ENCODE measurements at regions not wholly inside any gene's neighbourhood (a gene's known extent, or its start where the extent isn't known, plus 50 kb on each side); places are given as distances from the start of the nearest gene placed in this dataset.

DNA sequence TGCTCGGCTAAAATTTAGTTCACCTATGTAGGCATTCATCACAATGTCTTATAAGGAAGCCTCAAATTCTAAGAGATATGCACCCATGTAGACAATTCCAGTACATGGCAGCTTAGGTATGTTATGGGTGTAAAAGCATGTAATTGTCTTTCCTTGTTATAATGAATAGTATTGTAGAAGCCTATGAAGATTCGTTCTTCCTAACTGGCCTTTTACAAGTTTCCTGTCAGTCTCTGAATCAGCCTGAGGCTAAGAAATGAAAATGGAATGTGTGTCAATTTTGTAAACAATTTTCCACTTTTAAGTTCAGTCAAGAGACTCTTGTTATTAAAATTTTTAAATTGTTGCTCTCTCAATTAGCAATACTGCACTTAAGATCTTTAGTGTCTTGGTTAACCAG is 189.9 kb upstream of the GALNT5 start:
- H3K27ac Mint-ChIP-seq, result no peak overlapping the region
- no peak overlapping the region for H3K4me3 Mint-ChIP-seq (ENCODE audit: low read depth)
- H3K9me3 Mint-ChIP-seq, result no peaks in the 10 kb centered on the region
- H3K27me3 Mint-ChIP-seq (ENCODE audit: low read depth), result peaks cover 3% of the 10 kb centered on the region
- no peaks in the 10 kb centered on the region for H3K4me1 Mint-ChIP-seq (ENCODE audit: low read depth)
- H3K36me3 Mint-ChIP-seq (ENCODE audit: low read depth), result no peaks in the 10 kb centered on the region
- intact Hi-C loops (cut with micrococcal nuclease), result no loop called here
- no peak for DNase-seq (ENCODE audit: low spot score)

DNA sequence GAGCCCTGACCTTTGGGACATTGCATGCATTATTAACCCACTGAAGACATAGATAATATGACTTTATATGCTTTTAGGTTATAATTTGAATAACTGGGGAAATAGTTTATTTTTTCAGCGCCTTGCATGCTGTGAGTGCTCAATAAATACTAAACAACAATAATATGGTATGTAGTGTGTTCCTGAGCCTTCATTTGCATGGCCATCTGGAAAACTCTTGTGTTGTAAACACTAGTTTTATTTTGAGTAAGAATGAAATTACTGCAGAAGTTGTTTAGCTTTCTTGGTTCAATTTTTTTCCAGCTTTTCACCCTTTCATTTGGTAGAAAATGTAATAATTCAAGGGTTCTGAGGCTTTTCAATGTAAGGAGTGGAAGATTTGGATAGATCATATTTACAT is 189.3 kb upstream of the GALNT5 start:
- intact Hi-C loops (cut with micrococcal nuclease), result no loop called here
- Mint-ChIP-seq H3K27me3 (ENCODE audit: low read depth) (peaks cover 3% of the 10 kb centered on the region), H3K36me3 (ENCODE audit: low read depth) (no peaks in the 10 kb centered on the region), H3K9me3 (no peaks in the 10 kb centered on the region), H3K27ac (no peak overlapping the region), H3K4me3 (ENCODE audit: low read depth) (no peak overlapping the region), H3K4me1 (ENCODE audit: low read depth) (no peaks in the 10 kb centered on the region)
- no peak for DNase-seq (ENCODE audit: low spot score)

DNA sequence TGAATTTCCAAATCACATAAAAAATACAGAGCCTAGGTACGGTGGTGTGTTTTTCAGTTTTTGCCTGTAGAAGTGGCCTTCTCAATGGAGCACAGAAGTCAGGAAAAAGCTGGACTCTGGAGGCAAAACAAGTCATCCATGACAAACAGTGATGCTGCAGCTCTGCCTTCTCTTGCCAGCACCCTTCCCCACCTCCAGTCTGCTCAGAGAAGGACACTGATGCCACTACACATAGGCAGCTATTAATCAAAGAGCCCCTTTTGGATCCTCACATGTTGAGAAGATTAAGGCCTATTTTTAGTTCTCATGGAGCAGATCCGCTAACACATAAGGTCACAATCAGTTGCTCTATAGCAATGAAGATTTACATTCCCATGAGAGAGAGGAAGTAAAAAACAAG is 181.6 kb upstream of the GALNT5 start:
- intact Hi-C loops (cut with micrococcal nuclease), result no loop called here
- H3K27me3 Mint-ChIP-seq (ENCODE audit: low read depth), result no peaks in the 10 kb centered on the region
- no peaks in the 10 kb centered on the region for H3K36me3 Mint-ChIP-seq (ENCODE audit: low read depth)
- DNase-seq (ENCODE audit: low spot score), result no peak
- H3K4me1 Mint-ChIP-seq (ENCODE audit: low read depth), result no peaks in the 10 kb centered on the region
- no peak overlapping the region for H3K27ac Mint-ChIP-seq
- no peaks in the 10 kb centered on the region for H3K9me3 Mint-ChIP-seq
- H3K4me3 Mint-ChIP-seq (ENCODE audit: low read depth), result no peak overlapping the region

DNA sequence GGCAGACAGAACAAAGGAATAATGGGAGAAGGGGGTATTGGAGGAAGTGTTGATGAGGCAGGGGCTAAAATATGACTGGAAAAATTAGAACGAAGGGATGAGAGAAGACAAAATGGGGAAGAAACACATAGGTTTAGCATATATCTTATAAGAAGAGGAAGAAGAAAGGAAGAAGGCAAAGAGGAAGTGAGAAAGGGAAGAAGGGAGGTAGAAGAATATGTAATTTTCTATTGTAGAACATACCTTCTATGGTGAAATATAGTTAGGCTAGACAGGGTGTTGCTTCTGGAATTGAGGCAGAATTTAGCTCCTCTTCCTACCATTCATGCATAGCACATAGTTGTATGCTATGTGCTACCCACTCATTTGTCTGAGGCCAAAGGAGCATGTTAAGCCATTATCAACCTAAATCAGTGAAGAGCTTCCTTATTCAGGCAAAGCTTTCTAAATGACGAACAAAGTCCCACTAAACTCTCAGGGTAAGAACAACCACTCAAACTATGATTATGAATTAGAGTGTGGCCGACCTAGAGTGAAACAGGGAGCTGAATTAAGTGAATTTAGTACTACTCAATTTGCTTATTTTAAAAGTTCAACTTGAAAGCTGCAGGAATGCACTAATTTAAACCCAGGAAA is 180.9 kb upstream of the GALNT5 start:
- Mint-ChIP-seq H3K27me3 (ENCODE audit: low read depth) (no peaks in the 10 kb centered on the region), H3K4me1 (ENCODE audit: low read depth) (no peaks in the 10 kb centered on the region), H3K9me3 (no peaks in the 10 kb centered on the region), H3K27ac (no peak overlapping the region), H3K36me3 (ENCODE audit: low read depth) (no peaks in the 10 kb centered on the region), H3K4me3 (ENCODE audit: low read depth) (no peak overlapping the region)
- no peak for DNase-seq (ENCODE audit: low spot score)
- intact Hi-C loops (cut with micrococcal nuclease), result no loop called here

DNA sequence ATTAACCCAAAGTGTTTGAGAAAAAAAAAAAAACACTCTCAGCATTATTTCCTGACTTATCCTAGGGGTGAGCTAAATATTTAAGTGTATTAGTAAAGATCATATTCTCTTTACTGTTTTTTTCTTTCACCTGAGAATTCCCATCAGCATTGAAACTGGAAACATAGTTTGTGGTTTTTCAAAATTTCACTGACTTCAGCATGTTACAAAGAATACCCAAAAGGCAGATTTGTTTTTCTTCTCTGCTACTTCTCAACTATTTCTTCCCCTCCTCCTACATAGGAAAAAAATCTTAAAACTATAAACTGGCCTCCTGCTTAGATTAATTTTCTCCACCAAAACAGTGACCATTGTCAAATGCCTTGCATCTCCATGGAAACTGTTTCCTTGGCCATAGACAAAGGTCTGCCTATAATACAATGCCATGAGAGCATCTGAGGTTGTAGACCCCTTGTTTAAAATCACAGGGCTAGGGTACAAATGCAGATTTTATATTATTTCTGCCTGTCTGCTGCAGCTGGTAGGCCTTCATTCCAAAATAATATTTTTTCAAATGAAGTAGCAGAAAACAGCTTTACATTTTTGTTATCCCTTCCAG is 179.7 kb upstream of the GALNT5 start:
- DNase-seq (ENCODE audit: low spot score), result no peak
- Mint-ChIP-seq H3K4me1 (ENCODE audit: low read depth) (no peaks in the 10 kb centered on the region), H3K27ac (no peak overlapping the region), H3K36me3 (ENCODE audit: low read depth) (no peaks in the 10 kb centered on the region), H3K27me3 (ENCODE audit: low read depth) (no peaks in the 10 kb centered on the region), H3K9me3 (no peaks in the 10 kb centered on the region), H3K4me3 (ENCODE audit: low read depth) (no peak overlapping the region)
- intact Hi-C loops (cut with micrococcal nuclease), result no loop called here

DNA sequence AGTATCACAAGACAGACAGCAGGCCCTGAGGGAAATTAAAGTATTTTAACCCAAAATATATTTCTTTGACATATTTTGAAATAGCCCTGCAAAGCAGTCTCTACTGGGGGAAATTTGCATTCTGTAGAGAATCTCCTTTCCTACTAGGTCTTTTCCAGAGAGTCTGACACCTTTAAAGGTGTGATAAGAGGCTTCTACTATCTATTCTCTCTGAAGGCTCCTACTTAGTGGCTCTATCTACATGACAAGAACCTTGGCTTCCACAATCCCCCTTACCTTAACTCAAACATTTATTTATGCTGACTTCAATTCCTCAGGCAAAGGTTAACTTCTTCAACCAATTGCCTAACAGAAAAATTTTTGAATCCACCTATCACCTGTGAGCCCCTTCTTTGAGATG is 174.6 kb upstream of the GALNT5 start:
- Mint-ChIP-seq H3K27me3 (ENCODE audit: low read depth) (no peaks in the 10 kb centered on the region), H3K4me3 (ENCODE audit: low read depth) (no peak overlapping the region)

DNA sequence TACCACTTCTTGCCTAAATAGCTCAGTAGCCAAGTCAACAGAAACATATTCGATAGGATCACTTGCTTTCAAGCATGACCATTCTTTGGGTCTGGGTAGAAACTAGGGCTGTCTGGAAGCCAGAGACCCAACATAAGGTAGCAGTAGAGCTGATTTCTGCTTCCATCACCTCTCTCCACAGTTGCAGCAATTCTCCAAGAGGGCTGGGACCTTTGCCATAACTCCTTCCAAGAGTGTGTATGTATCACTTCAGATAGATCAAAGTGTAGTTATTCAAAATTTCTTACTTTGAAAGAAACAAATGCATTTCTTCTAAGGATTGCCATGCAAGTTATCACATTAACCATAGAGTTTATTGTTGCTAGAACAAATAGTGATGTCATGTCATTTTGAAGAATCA is 172.0 kb upstream of the GALNT5 start:
- H3K9me3 Mint-ChIP-seq, result no peaks in the 10 kb centered on the region
- no peaks in the 10 kb centered on the region for H3K27me3 Mint-ChIP-seq (ENCODE audit: low read depth)
- H3K4me3 Mint-ChIP-seq (ENCODE audit: low read depth), result no peak overlapping the region
- no peaks in the 10 kb centered on the region for H3K4me1 Mint-ChIP-seq (ENCODE audit: low read depth)
- no peaks in the 10 kb centered on the region for H3K36me3 Mint-ChIP-seq (ENCODE audit: low read depth)
- intact Hi-C loops (cut with micrococcal nuclease), result no loop called here
- no peak for DNase-seq (ENCODE audit: low spot score)
- no peak overlapping the region for H3K27ac Mint-ChIP-seq

More for the DNA sequence above, 174.6 kb upstream of the GALNT5 start:
- Mint-ChIP-seq H3K36me3 (ENCODE audit: low read depth) (no peaks in the 10 kb centered on the region), H3K4me1 (ENCODE audit: low read depth) (no peaks in the 10 kb centered on the region), H3K27ac (no peak overlapping the region), H3K9me3 (no peaks in the 10 kb centered on the region)
- DNase-seq (ENCODE audit: low spot score), result no peak
- intact Hi-C loops (cut with micrococcal nuclease), result no loop called here

DNA sequence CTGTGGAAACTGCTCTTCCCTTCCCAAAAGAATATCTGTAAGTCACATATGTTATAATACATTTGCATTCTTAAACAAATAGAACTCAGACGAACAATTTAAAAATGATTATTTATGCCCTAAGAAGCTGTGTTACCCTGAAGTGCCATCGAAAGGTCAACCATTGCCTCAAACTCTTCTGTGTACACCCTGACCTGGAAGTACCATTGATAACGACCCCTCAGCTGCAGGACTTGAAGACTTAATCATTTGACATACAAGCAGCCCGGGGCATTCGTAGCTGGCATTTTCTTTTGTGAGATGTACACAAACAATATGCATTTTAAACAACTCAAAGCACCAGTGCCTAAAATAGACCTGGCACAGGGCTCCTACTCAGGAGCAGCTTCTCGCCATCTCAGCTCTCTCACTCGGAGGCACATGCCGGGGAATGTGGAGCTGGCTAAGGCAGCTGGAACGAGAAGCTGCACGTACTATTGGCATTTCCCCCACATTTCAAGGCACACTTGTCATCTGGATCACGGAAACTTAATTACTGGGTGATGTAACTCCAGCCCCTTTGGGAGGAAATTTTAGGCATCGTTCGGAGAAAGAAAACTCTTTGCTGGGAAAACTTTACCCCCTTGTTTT is 170.0 kb upstream of the GALNT5 start:
- H3K36me3 Mint-ChIP-seq (ENCODE audit: low read depth), result no peaks in the 10 kb centered on the region

DNA sequence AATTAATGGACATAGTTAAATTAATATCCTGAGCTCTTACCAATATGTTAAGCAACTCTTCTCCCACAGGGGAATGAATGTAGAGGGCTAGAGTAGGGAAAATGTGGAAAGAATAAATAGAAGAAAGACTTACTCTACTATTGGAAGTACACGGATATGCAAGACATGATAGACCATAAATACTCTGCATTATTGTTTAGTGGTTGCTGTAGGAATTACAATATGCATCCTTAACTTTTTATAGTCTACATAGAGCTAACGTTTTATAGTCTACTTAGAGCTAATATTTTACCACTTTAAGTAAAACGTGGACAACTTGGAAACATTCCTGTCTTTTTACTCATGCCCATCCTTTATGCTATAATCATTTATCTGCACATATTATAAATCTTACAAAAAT is 163.8 kb upstream of the GALNT5 start:
- Mint-ChIP-seq H3K4me1 (ENCODE audit: low read depth) (no peaks in the 10 kb centered on the region), H3K4me3 (ENCODE audit: low read depth) (no peak overlapping the region), H3K27ac (no peak overlapping the region), H3K9me3 (no peaks in the 10 kb centered on the region), H3K27me3 (ENCODE audit: low read depth) (no peaks in the 10 kb centered on the region), H3K36me3 (ENCODE audit: low read depth) (no peaks in the 10 kb centered on the region)
- intact Hi-C loops (cut with micrococcal nuclease), result no loop called here
- DNase-seq (ENCODE audit: low spot score), result no peak

More for the DNA sequence above, 170.0 kb upstream of the GALNT5 start:
- H3K4me1 Mint-ChIP-seq (ENCODE audit: low read depth), result no peaks in the 10 kb centered on the region
- intact Hi-C loops (cut with micrococcal nuclease), result no loop called here
- no peak overlapping the region for H3K4me3 Mint-ChIP-seq (ENCODE audit: low read depth)
- H3K27ac Mint-ChIP-seq, result no peak overlapping the region
- H3K27me3 Mint-ChIP-seq (ENCODE audit: low read depth), result no peaks in the 10 kb centered on the region
- no peaks in the 10 kb centered on the region for H3K9me3 Mint-ChIP-seq
- DNase-seq (ENCODE audit: low spot score), result no peak

DNA sequence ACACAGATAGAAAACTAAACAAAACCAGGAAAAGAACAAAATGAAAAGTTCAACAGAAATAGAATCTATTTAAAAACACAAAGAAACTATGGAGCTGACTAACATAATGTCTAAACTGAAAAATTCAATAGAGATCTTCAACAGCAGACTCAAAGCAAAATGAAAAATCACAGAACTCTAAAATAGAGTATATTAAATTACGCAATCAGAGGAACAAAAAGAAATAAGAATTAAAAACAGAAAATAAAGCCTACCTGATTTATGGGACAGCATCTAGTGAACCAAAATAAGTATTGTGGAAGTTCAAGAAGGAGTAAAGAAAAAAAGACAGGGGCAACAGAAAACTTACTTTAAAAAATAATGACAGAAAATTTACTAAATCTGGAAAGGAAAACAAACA is 152.1 kb upstream of the GALNT5 start:
- Mint-ChIP-seq H3K36me3 (ENCODE audit: low read depth) (no peaks in the 10 kb centered on the region), H3K27me3 (ENCODE audit: low read depth) (no peaks in the 10 kb centered on the region), H3K27ac (no peak overlapping the region), H3K4me3 (ENCODE audit: low read depth) (no peak overlapping the region), H3K9me3 (no peaks in the 10 kb centered on the region), H3K4me1 (ENCODE audit: low read depth) (no peaks in the 10 kb centered on the region)
- no peak for DNase-seq (ENCODE audit: low spot score)
- intact Hi-C loops (cut with micrococcal nuclease), result no loop called here

DNA sequence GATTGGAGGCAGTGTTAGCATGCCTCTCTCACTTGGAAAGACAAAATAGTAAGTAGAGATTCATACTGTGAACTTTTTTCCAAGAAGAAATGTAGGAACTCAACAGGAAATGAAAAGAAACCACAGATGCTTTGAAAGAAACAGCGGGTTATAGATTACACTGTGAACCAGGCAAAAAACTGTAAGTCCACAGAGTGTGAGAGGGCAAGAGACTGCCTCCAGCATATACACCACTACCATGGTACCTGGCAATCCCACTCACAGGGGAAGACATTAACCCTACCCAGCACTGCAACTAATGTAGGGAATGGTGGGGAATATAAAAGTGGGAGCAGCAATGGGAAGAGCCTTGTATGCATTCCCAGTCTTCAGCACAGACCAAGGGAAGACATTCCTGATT is 150.6 kb upstream of the GALNT5 start:
- DNase-seq (ENCODE audit: low spot score), result no peak
- H3K27me3 Mint-ChIP-seq (ENCODE audit: low read depth), result no peaks in the 10 kb centered on the region
- no peak overlapping the region for H3K4me3 Mint-ChIP-seq (ENCODE audit: low read depth)
- intact Hi-C loops (cut with micrococcal nuclease), result no loop called here
- no peaks in the 10 kb centered on the region for H3K4me1 Mint-ChIP-seq (ENCODE audit: low read depth)
- no peak overlapping the region for H3K27ac Mint-ChIP-seq
- no peaks in the 10 kb centered on the region for H3K9me3 Mint-ChIP-seq
- H3K36me3 Mint-ChIP-seq (ENCODE audit: low read depth), result no peaks in the 10 kb centered on the region

DNA sequence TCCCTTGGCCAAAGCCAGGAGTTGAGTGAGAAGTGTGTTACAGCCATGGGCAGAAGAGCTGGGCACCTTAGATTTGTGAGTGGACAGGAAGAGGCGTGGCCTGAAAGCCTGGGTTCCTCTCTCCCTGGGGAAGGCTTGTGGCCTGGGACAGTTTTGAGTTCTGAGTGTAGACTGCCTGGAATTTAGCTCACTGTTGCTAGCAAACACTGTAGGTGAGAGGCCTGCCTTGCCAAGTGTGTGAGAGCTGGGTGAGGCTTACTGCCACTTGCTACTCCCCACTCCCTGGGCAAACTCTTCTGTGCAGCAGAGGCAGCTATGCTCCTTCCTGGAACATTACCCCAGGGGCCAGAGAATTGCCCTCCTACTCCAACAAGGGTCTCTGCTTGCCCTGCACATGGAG is 150.0 kb upstream of the GALNT5 start:
- intact Hi-C loops (cut with micrococcal nuclease), result no loop called here
- H3K27ac Mint-ChIP-seq, result no peak overlapping the region

DNA sequence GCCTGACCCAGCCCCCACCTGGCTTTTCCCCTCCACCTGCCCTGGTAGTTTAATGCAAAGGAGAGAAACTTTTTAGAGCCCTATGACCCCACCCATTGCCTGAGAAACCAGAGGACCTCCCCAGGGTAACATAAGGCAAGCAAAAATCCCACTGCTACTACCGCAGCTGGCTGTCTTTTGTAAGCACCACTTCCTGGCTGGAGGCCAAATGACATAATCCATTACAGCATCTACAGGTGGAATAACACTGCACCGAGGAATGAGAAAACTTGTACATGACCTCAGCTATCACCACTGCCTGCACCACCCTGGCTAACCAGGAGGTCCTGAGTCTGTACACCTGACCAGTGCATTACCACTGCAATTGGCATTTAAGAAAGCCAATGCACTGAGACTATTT is 149.6 kb upstream of the GALNT5 start:
- Mint-ChIP-seq H3K4me3 (ENCODE audit: low read depth) (no peak overlapping the region), H3K27ac (no peak overlapping the region), H3K4me1 (ENCODE audit: low read depth) (no peaks in the 10 kb centered on the region)

More for the DNA sequence above, 150.0 kb upstream of the GALNT5 start:
- no peaks in the 10 kb centered on the region for H3K36me3 Mint-ChIP-seq (ENCODE audit: low read depth)
- no peaks in the 10 kb centered on the region for H3K4me1 Mint-ChIP-seq (ENCODE audit: low read depth)
- no peaks in the 10 kb centered on the region for H3K9me3 Mint-ChIP-seq
- DNase-seq (ENCODE audit: low spot score), result no peak
- no peaks in the 10 kb centered on the region for H3K27me3 Mint-ChIP-seq (ENCODE audit: low read depth)
- H3K4me3 Mint-ChIP-seq (ENCODE audit: low read depth), result no peak overlapping the region

More for the DNA sequence above, 149.6 kb upstream of the GALNT5 start:
- no peaks in the 10 kb centered on the region for H3K36me3 Mint-ChIP-seq (ENCODE audit: low read depth)
- no peak for DNase-seq (ENCODE audit: low spot score)
- H3K27me3 Mint-ChIP-seq (ENCODE audit: low read depth), result no peaks in the 10 kb centered on the region
- intact Hi-C loops (cut with micrococcal nuclease), result no loop called here
- no peaks in the 10 kb centered on the region for H3K9me3 Mint-ChIP-seq
